Urinary bladder (tissue), 3 donors: ENCODE measurements at regions not wholly inside any gene's neighbourhood (a gene's known extent, or its start where the extent isn't known, plus 50 kb on each side); places are given as distances from the start of the nearest gene placed in this dataset.
"Not testable (repeated sequence)": the region's sequence is repeated elsewhere in the genome, so short reads cannot be mapped to it uniquely, and the experiment has no call there.

Experiments
- DNase-seq: peaks from one replicate; pipeline ENCODE4 v3.0.0-alpha.2; 2015; ENCODE audit errors: extremely low spot score
- H3K27ac ChIP-seq: one replicate; pipeline ENCODE4 v1.5.1; 2013; ENCODE audit warnings: low read depth, mild to moderate bottlenecking, moderate library complexity
- H3K36me3 ChIP-seq: one replicate; pipeline ENCODE4 v1.6.1; 2013; ENCODE audit warnings: mild to moderate bottlenecking, moderate library complexity; ENCODE audit not compliant: insufficient read depth
- H3K4me1 ChIP-seq: one replicate; pipeline ENCODE4 v1.6.1; 2013; ENCODE audit warnings: mild to moderate bottlenecking, moderate library complexity; ENCODE audit not compliant: insufficient read depth
- H3K4me3 ChIP-seq: one replicate; pipeline ENCODE4 v1.5.1; 2013; ENCODE audit warnings: low read depth, low read length
- WGBS: extraction: QIAGEN DNeasy Blood & Tissue Kit; methylation state at CpG from one replicate; pipeline ENCODE4 v1.1.7; 2013; 5-methylcytosine and 5-hydroxymethylcytosine counted together
- donor health status: healthy with polysubstance abuse.
- donor health status: healthy.

DNA sequence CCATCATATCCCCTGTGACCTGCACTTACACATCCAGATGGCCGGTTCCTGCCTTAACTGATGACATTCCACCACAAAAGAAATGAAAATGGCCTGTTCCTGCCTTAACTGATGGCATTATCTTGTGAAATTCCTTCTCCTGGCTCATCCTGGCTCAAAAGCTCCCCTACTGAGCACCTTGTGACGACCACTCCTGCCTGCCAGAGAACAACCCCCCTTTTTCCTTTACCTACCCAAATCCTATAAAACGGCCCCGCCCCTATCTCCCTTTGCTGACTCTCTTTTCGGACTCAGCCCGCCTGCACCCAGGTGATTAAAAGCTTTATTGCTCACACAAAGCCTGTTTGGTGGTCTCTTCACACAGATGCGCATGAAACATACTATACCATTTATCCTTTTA is 279.7 kb upstream of the CHRM3 start:
- not testable (repeated sequence) for H3K27ac ChIP-seq, H3K4me3 ChIP-seq, H3K36me3 ChIP-seq, DNase-seq, H3K4me1 ChIP-seq
- WGBS, result 71% methylated on average over 7 of the region's 7 CpGs

DNA sequence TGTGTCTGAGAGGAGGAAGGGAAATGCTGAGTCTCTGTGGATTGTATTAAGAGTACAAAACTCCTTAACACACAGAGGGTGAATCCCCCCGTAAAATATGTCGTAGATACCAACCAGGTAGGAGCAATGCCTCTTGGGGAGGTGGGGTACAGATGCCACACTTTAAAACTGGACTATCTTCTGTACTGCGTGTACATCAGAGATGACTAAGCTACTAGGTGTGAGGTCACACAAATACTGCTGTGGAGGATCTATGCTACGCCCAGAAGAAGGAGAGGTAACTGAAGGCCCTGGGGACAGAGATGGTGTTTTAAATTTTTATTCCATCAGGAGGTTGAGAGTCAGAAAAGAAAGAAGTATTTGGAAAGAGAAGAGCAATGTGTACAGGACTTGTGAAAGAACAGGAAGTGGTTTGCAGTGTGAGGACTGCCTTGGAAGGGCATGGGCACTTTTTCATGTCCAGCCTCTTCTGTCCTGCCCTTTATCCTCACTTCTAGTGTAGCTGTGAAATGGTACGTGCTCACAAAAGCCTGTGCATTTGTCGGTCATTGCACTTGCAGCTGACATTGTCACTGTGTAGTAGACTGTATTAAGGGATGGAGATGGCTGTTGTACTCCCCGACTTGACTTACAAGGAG is 287.8 kb upstream of the CHRM3 start:
- Histone ChIP-seq H3K27ac (no peak overlapping the region), H3K4me3 (no peak overlapping the region), H3K4me1 (no peaks in the 10 kb centered on the region), H3K36me3 (no peaks in the 10 kb centered on the region)
- no peak for DNase-seq
- WGBS, result 84% methylated on average over 7 of the region's 7 CpGs

DNA sequence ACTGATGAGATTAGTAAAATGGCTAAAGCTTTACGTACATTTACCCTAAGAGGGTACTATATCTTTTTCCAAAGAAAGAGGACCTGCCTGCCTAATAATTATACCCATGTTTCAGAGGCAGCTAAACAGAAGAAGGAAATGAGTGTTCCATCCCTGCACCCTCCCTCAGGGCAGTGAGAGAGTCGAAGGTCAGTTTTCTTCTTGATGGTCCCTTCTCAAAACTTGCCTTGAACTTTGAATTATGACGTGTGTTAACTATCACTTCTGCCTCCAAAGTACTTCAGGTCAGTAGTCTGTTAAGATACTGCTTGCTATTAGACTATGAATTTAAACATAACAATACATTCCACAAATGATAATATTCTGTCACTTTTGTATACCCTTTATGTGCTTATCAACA is 294.8 kb upstream of the CHRM3 start:
- H3K36me3 ChIP-seq, result no peaks in the 10 kb centered on the region
- H3K4me3 ChIP-seq, result no peak overlapping the region
- DNase-seq, result no peak
- 52% methylated on average over 3 of the region's 3 CpGs for WGBS
- no peaks in the 10 kb centered on the region for H3K4me1 ChIP-seq
- no peak overlapping the region for H3K27ac ChIP-seq

DNA sequence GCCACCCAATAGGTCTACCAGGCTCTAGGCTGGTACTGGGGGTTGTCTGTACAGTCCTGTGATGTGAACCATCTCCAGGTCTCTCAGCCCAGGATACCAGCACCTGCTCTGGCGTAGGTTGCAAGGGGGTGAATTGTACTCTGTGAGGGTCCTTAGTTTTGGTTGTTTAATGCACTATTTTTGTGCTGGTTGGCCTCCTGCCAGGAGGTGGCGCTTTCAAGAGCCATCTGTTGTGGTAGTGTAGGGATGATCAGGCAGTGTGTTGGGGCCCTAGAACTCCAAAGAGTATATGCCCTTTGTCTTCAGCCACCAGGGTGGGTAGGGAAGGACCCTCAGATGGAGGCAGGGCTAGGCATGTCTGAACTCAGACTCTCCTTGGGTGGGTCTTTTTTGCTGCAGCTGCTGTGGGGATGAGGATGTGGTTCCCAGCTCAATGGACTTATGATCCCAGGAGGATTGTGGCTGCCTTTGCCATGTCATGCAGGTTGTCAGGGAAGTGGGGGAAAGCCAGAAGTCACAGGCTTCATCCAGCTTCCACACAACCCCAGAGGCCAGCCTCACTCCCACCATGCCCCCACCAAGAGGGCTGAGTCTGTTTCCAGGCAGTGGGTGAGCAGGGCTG is 301.8 kb upstream of the CHRM3 start:
- 94% methylated on average over 2 of the region's 2 CpGs for WGBS
- Histone ChIP-seq H3K4me3 (no peak overlapping the region), H3K27ac (no peak overlapping the region), H3K4me1 (no peaks in the 10 kb centered on the region), H3K36me3 (no peaks in the 10 kb centered on the region)
- DNase-seq, result no peak

DNA sequence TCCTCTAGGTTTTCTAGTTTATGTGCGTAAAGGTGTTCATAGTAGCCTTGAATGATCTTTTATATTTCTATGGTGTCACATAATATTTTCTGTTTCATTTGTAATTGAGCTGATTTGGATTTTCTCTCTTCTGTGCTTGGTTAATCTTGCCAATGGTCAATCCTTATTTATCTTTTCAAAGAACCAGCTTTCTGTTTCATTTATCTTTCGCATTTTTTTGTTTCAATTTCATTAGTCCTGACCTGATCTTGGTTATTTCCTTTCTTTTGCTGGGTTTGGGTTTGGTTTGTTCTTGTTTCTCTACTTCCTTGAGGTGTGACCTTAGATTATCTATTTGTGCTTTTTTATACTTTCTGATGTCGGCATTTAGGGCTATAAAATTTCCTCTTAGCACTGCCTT is 304.4 kb upstream of the CHRM3 start:
- H3K36me3 ChIP-seq, H3K27ac ChIP-seq, H3K4me1 ChIP-seq, DNase-seq, H3K4me3 ChIP-seq: not testable (repeated sequence)
- WGBS, result 88% methylated on average over 3 of the region's 3 CpGs

DNA sequence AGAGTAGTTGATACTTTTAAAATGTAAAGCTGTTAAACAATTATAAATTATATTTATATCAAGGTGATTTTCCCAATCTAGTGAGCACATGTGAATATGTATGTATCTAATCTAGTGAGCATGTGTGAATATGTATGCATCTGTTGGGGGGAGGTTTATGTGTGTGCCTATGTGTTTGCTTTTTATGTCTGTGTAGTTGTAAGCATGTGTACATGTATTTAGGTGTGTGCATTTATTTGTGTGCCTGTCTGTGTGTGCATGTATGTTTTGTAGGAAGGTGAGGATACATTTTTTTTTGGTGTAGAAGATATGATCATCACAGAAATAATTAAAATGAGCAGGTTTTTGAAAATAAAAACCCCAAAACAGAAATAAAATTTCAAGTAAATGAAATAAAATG is 318.9 kb upstream of the CHRM3 start:
- DNase-seq, result no peak
- no peak overlapping the region for H3K4me3 ChIP-seq
- no peaks in the 10 kb centered on the region for H3K4me1 ChIP-seq
- H3K36me3 ChIP-seq, result no peaks in the 10 kb centered on the region
- no peak overlapping the region for H3K27ac ChIP-seq

DNA sequence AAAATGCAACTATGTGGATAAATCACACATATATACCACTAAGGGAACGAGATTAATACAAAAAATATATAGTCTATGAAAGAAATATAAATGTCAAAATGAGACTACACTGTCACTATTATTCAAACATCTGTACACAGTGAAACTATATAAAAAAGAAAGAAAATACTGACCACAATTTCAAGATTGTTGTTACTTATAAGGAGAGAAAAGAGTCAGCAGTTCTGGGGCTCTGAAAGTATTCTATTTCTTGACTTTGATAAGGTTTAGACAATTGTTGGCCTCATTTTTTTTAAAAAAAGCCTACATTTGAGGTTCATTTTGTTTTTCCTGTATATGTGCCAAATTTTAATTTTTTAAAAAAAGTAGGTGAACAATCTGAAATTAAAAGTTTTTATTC is 319.3 kb upstream of the CHRM3 start:
- DNase-seq, result no peak
- no peak overlapping the region for H3K4me3 ChIP-seq
- WGBS, result 80% methylated on average over 1 of the region's 1 CpG

DNA sequence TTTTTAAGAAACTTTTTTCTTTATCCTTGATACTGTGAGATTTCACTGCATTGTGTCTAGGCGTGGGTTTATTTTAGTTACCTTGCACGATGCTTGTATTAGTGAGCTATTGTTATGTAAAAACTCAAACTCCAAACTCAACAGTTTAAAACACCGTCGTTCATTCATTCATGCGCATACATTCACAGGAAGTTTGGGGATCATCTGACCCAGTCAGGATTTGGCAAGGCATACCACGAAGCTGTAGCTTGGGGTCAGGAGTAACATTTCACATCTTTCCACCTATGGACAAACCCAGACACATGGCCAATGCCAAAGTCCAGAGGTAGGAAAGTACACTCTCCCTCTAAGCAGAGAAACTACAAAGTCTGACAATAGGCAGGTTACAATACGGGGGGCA is 324.6 kb upstream of the CHRM3 start:
- H3K36me3 ChIP-seq, result no peaks in the 10 kb centered on the region
- no peak for DNase-seq
- H3K4me1 ChIP-seq, result no peaks in the 10 kb centered on the region
- 75% methylated on average over 7 of the region's 7 CpGs for WGBS
- H3K27ac ChIP-seq, result no peak overlapping the region
- no peak overlapping the region for H3K4me3 ChIP-seq

More for the DNA sequence above, 319.3 kb upstream of the CHRM3 start:
- Histone ChIP-seq H3K36me3 (no peaks in the 10 kb centered on the region), H3K4me1 (no peaks in the 10 kb centered on the region), H3K27ac (no peak overlapping the region)

DNA sequence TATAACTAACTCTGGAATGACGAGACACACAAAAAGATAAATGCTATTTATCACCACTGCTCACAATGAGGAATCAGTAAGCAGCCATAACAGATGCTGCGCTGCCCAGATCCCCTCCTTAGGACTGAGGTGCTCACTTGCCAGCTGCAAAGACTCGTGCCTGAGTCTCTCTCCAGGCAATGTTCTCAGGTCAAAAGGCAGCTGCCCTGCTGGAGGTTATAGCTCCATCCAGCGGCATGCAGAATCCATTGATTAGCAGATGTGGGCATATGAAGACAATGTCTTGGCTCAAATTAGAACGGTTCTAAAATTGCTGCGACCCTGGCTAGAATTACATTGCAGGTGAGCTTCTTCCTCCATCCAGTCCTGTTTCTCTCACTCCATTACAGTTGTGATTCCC is 328.2 kb upstream of the CHRM3 start:
- Histone ChIP-seq H3K4me1 (no peaks in the 10 kb centered on the region), H3K4me3 (no peak overlapping the region), H3K27ac (no peak overlapping the region), H3K36me3 (no peaks in the 10 kb centered on the region)
- DNase-seq, result no peak
- 66% methylated on average over 6 of the region's 6 CpGs for WGBS

DNA sequence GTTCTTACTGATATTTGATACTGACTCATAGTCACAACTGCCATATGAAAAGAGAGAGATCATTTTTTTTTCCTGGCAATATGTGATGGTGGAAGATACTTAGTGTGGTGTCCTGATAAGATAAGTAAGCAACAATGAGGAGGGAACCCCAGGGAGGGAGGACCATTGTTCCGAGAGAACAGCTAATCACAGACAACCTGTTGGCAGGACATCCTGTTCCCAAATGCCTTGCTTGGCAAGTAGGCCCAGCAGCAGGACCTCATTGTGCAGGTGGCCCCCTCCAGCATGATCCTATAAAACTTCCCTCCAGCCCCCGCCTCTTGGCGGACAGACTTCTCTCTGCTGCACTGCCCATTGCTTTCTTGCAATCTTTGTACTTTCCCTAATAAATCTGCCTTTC is 329.4 kb upstream of the CHRM3 start:
- WGBS, result 66% methylated on average over 3 of the region's 3 CpGs
- DNase-seq, result peak; percentile 46
- no peaks in the 10 kb centered on the region for H3K4me1 ChIP-seq
- no peak overlapping the region for H3K4me3 ChIP-seq
- no peak overlapping the region for H3K27ac ChIP-seq
- H3K36me3 ChIP-seq, result no peaks in the 10 kb centered on the region

DNA sequence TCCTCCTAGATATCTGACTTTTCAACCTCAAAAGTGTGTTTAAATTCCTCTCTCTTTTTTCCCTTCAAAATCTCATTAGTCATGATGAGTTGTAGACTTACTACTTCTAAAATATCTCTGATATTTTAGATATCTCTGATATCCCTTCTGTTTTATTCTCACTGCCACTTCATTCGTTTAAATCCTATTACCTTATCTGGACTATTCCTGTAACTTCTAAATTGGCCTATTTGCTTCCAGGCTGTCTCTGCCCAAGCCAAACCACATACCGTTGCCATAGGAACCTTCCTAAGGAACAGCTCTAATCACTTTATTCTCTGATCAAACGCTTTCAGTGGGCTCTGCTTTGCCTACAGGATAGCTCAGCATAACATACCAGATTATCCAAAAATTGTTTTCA is 333.1 kb upstream of the CHRM3 start:
- Histone ChIP-seq H3K4me1 (no peaks in the 10 kb centered on the region), H3K27ac (no peak overlapping the region), H3K4me3 (no peak overlapping the region), H3K36me3 (no peaks in the 10 kb centered on the region)
- WGBS, result 36% methylated on average over 3 of the region's 3 CpGs
- DNase-seq, result no peak

DNA sequence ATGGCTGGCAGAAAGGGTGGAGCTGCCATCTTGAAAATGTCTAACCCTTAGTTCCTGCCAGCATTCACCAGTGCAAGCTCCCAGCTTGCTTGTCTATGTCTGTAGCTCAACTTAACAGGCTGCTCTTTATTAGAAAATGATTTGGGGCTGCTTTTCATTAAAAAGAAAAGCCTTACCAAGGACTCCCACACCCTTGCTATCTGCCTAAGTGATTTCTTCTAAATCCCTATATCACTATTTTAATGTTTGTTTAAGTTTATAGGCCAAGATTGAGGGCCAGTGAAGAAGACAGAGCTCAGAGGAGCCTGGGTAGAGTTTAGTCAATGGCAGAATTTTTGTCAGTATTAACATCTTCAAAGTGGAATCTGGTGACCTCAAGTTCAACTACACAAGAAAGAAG is 336.8 kb upstream of the CHRM3 start:
- H3K4me1 ChIP-seq, result no peaks in the 10 kb centered on the region
- no peak for DNase-seq
- H3K36me3 ChIP-seq, result no peaks in the 10 kb centered on the region
- no peak overlapping the region for H3K4me3 ChIP-seq
- H3K27ac ChIP-seq, result no peak overlapping the region

DNA sequence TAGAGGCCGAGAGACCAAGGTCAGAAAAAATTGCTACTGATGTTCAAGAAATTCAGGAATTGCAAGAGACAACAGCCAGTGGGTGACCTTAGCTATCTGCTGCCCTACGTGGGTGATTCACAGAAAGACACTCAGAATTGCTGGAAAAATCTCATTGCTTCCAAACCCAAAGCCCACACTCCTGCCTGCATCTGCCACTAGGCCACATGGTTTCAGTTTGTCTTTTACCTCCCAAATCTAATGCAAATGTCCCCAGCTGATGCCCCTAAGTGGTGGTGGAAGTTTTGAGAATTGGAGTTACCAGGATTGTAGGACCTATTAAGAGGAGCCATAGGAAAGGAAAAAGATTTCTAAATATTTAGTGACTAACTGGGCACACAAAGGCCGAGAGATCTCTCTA is 341.5 kb upstream of the CHRM3 start:
- Histone ChIP-seq H3K4me1 (no peaks in the 10 kb centered on the region), H3K4me3 (no peak overlapping the region), H3K27ac (no peak overlapping the region), H3K36me3 (no peaks in the 10 kb centered on the region)
- DNase-seq, result no peak
- 78% methylated on average over 3 of the region's 3 CpGs for whole genome bisulfite sequencing

DNA sequence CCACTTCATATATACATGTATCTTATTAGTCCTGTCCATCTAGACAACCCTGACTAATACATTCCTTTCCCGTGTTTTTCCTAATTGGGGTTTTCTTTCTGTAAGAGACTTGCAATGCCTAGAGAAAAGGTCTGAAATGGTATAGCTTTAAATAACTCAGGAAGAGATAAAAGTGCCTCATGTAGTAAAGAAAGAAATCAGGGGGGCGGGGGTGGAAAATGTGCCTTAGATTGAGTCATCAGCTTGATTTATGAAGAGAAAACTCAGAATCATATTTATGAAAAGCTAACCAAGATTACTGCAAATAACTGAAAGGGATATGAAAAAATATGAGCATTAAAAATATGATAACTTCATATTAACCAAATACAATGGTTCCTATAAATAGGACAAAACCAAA is 345.8 kb upstream of the CHRM3 start:
- 76% methylated on average over 2 of the region's 2 CpGs for WGBS

DNA sequence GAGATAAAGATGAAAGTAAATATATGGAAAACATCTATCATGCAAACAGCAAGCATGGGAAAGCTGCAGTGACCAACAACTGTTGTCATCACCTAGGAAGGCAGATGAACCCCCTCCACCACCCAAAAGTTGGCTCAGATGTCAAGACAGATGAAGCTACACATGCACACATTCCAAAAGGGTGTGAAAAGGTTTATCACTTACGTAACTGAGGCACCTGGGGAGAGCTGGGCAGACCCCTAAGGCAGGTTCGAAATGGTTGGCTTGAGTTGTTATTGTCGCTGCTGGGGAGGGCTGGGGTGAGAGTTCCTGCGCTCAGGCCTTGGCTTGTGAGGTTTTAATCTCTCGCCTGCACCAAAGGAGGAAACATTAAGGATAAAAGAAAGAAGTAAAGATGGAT is 355.1 kb upstream of the CHRM3 start:
- Histone ChIP-seq H3K4me3 (no peak overlapping the region), H3K4me1 (no peaks in the 10 kb centered on the region), H3K27ac (no peak overlapping the region), H3K36me3 (no peaks in the 10 kb centered on the region)
- DNase-seq, result no peak
- 93% methylated on average over 5 of the region's 5 CpGs for WGBS

More for the DNA sequence above, 345.8 kb upstream of the CHRM3 start:
- Histone ChIP-seq H3K4me3 (no peak overlapping the region), H3K36me3 (no peaks in the 10 kb centered on the region), H3K4me1 (no peaks in the 10 kb centered on the region), H3K27ac (no peak overlapping the region)
- DNase-seq, result no peak
